HG03280 (cell line): ENCODE measurements at regions not wholly inside any gene's neighbourhood (a gene's known extent, or its start where the extent isn't known, plus 50 kb on each side); places are given as distances from the start of the nearest gene placed in this dataset.
A peak's percentile ranks its signal among the peaks of the same experiment; 100 is the strongest.

Experiments
- ATAC-seq: cut with Tn5 transposase; IDR thresholded peaks from one replicate; pipeline ENCODE4 v1.9.1; 2021; ENCODE audit warnings: mild to moderate bottlenecking, moderate library complexity; ENCODE audit not compliant: unreplicated experiment

- no peak for ATAC-seq
These were observed 91.3 kb upstream of the GPR45 start for GRCh38 chr2:105150231-105150630.

GRCh38 chr2:105154119-105154818 lies 87.3 kb upstream of the GPR45 start:
- no peak for ATAC-seq

- no peak for ATAC-seq
These were observed 85.4 kb upstream of the GPR45 start for GRCh38 chr2:105156166-105156565.

- no peak for ATAC-seq
These were observed 83.5 kb upstream of the GPR45 start for GRCh38 chr2:105158002-105158401.

- no peak for ATAC-seq
These were observed 74.9 kb upstream of the GPR45 start for GRCh38 chr2:105166688-105167087.

- no peak for ATAC-seq
These were observed 73.0 kb upstream of the GPR45 start for GRCh38 chr2:105168543-105168942.

GRCh38 chr2:105175231-105175630 lies 66.3 kb upstream of the GPR45 start:
- ATAC-seq: no peak

GRCh38 chr2:105176429-105176828 lies 65.1 kb upstream of the GPR45 start:
- no peak for ATAC-seq

GRCh38 chr2:105177008-105177407 lies 64.5 kb upstream of the GPR45 start:
- no peak for ATAC-seq

- ATAC-seq: no peak
These were observed 63.8 kb upstream of the GPR45 start for GRCh38 chr2:105177536-105178254.

- no peak for ATAC-seq
These were observed 61.8 kb upstream of the GPR45 start for GRCh38 chr2:105179469-105180372.

- ATAC-seq: no peak
These were observed 61.0 kb upstream of the GPR45 start for GRCh38 chr2:105180491-105180972.

GRCh38 chr2:105181282-105181681 lies 60.3 kb upstream of the GPR45 start:
- ATAC-seq: no peak

GRCh38 chr2:105183555-105184323 lies 57.8 kb upstream of the GPR45 start:
- peak; percentile 45 for ATAC-seq

GRCh38 chr2:105184420-105184819 lies 57.1 kb upstream of the GPR45 start:
- no peak for ATAC-seq

- no peak for ATAC-seq
These were observed 54.5 kb upstream of the GPR45 start for GRCh38 chr2:105186967-105187498.

- ATAC-seq: no peak
These were observed 54.0 kb upstream of the GPR45 start for GRCh38 chr2:105187531-105187930.

GRCh38 chr2:105188343-105188742 lies 53.2 kb upstream of the GPR45 start:
- peak; percentile 64 for ATAC-seq
